ENCODE measurements at regions not wholly inside any gene's neighbourhood (a gene's known extent, or its start where the extent isn't known, plus 50 kb on each side); places are given as distances from the start of the nearest gene placed in this dataset.

- no peak overlapping the region for H3K4me3 ChIP-seq (ENCODE audit: low read depth, low read length)
- in situ Hi-C loops (cut with HindIII; ENCODE audit: low sequenced_read_pairs): no loop called here
- no peak for DNase-seq (ENCODE audit: low read depth)
- no peak for TF ChIP-seq CTCF (IDR thresholded peaks at IDR 0.05; ENCODE audit: low read depth, low read length, missing control alignments)
These were observed 209.6 kb upstream of the TNC start for GRCh38 chr9:115327436-115328122.

GRCh38 chr9:115328228-115328627 is 210.3 kb upstream of the TNC start:
- in situ Hi-C loops (cut with HindIII; ENCODE audit: low sequenced_read_pairs): no loop called here
- TF ChIP-seq CTCF (IDR thresholded peaks at IDR 0.05; ENCODE audit: low read depth, low read length, missing control alignments): no peak
- DNase-seq (ENCODE audit: low read depth): peak; percentile 60
- no peak overlapping the region for H3K4me3 ChIP-seq (ENCODE audit: low read depth, low read length)

- in situ Hi-C loops (cut with HindIII; ENCODE audit: low sequenced_read_pairs): no loop called here
- no peak overlapping the region for H3K4me3 ChIP-seq (ENCODE audit: low read depth, low read length)
- TF ChIP-seq CTCF (IDR thresholded peaks at IDR 0.05; ENCODE audit: low read depth, low read length, missing control alignments): no peak
- DNase-seq (ENCODE audit: low read depth): no peak
These were observed 210.7 kb upstream of the TNC start for GRCh38 chr9:115328677-115329076.

GRCh38 chr9:115333277-115334070 is 215.5 kb upstream of the TNC start:
- TF ChIP-seq CTCF (IDR thresholded peaks at IDR 0.05; ENCODE audit: low read depth, low read length, missing control alignments): no peak
- no peak for DNase-seq (ENCODE audit: low read depth)

GRCh38 chr9:115335439-115335838 is 217.5 kb upstream of the TNC start:
- DNase-seq (ENCODE audit: low read depth): no peak
- in situ Hi-C loops (cut with HindIII; ENCODE audit: low sequenced_read_pairs): no loop called here
- no peak for TF ChIP-seq CTCF (IDR thresholded peaks at IDR 0.05; ENCODE audit: low read depth, low read length, missing control alignments)
- no peak overlapping the region for H3K4me3 ChIP-seq (ENCODE audit: low read depth, low read length)

More at GRCh38 chr9:115333277-115334070, 215.5 kb upstream of the TNC start:
- in situ Hi-C loops (cut with HindIII; ENCODE audit: low sequenced_read_pairs): loop anchor here (5.0 kb wide), 1 partner anchor 71 kb away; no protein-coding TSS in a partner anchor
- H3K4me3 ChIP-seq (ENCODE audit: low read depth, low read length): no peak overlapping the region

GRCh38 chr9:115340314-115340713 is 222.4 kb upstream of the TNC start:
- H3K4me3 ChIP-seq (ENCODE audit: low read depth, low read length): no peak overlapping the region
- no peak for TF ChIP-seq CTCF (IDR thresholded peaks at IDR 0.05; ENCODE audit: low read depth, low read length, missing control alignments)
- in situ Hi-C loops (cut with HindIII; ENCODE audit: low sequenced_read_pairs): no loop called here
- DNase-seq (ENCODE audit: low read depth): no peak

All from astrocyte of the cerebellum (primary cell).